ENCODE measurements at regions not wholly inside any gene's neighbourhood (a gene's known extent, or its start where the extent isn't known, plus 50 kb on each side); places are given as distances from the start of the nearest gene placed in this dataset.

DNA sequence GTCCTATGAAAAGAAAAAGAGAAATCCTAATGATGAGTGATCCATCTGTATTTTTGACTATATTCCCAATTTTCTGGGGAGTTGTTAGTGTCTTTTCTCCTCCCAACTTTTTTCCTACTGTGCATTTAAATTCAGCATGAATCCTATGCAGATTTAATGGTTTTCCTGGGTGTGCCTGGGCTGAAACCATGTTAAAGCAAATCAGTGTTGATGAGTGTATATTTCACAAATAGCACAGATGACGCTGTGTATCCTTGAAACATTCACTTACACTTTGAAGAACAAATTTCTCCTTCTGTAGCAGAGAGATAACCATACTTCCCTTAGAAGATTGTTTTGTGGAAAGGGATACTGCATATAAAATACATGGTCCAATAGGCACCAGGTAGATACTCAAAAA, 114.3 kb downstream of the TRIB2 start:
- no peak for DNase-seq

DNA sequence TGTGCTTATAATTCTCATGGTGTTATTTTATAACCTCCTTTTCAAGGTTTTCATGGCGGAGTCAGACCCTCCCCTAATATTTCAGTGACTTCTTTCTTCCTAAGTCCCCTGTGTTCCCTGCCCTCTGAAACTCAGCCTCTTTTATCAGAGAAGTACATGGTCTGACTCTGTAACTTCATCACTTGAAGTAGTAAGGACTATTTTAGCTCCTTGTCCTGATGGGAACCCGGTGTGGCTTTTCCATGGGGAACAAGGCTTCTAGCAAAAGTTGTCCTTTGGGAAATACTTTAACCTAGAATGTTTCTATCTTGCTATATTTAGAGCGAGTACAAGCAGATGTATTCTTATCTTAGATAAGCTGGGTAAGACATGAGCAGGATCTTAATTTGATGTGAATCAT, 117.5 kb downstream of the TRIB2 start:
- DNase-seq, result no peak

DNA sequence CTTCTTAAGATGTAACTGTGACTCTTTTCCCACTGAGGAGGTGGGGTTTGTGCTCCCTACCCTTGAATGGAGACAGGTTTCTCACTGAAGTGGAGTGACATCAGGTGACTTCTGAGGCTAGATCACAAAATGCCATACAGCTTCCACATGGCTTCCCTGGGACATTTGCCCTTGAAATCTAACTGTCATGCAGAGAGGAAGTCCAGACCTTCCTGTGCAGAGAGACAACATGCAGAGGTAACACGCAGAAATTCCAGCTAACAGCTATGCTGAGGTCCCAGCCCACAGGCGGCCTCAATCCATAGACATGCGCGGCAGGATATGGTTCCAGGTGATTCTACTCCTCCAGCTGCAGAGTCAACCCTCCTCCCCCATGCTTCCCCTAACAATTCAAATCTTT, 119.0 kb downstream of the TRIB2 start:
- DNase-seq, result no peak

GRCh38 chr2:12839339-12839738, 122.6 kb downstream of the TRIB2 start:
- no peak for DNase-seq

- no peak for DNase-seq
These were observed 124.3 kb downstream of the TRIB2 start for GRCh38 chr2:12841021-12841420.

- no peak for DNase-seq
These were observed 126.2 kb downstream of the TRIB2 start for GRCh38 chr2:12842917-12843316.

DNA sequence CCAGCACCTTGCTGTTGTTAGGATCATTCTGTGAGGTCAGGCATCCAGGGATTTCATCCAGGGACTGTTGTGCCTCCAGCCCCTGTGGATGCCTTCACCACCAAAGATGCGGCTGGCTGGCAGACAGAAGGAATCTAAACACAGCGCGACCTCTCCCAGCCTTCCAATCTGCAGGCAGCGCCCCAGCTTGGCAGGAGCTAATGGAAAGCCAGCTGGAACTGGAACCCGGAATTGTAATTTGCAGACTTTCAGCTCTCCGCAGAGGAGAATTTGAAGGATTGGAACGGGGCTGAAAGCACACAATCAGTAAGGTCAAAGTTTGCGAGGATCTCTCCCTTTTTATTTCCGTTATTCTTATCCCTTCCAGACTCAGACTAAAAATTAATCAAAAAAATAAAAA, 127.8 kb downstream of the TRIB2 start:
- DNase-seq, result no peak

- no peak for DNase-seq
These were observed 131.2 kb downstream of the TRIB2 start for GRCh38 chr2:12847694-12848575.

DNA sequence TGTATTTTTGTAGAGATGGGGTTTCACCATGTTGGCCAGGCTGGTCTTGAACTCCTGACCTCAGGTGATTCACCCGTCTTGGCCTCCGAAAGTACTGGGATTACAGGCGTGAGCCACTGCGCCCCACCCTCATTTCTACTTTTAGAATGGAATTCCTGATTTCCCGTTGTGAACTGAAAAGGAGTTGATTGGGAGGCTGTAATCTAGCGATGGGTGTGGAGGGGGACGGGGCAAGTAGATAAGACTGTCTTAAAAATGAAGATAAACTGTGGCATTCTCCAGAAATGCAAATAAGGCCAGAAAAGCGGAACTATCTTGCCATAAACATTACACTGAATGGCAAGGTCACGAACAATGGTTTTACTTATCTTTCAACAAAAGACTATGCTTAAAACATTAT, 135.4 kb downstream of the TRIB2 start:
- DNase-seq, result no peak

GRCh38 chr2:12854001-12854530, 137.3 kb downstream of the TRIB2 start:
- no peak for DNase-seq

DNA sequence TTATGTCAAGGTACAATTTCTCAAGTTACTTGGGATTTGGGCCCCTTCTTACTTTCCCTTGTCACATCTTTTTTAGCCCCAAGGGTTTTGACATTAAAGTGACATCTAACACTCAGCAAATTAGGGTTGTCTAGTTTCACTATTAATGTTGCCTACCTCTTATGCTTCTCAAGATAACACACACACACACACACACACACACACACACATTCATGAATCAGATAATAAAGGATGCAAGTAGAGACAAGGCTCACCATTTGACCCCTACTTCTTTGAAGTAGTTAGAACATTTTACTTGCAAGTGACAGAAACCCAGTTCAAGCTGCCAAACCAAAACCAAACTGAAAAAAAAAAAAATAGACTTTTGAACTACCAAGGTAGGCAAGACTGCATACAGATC, 138.8 kb downstream of the TRIB2 start:
- no peak for DNase-seq

- DNase-seq, result no peak
These were observed 140.3 kb downstream of the TRIB2 start for GRCh38 chr2:12856934-12857601.

DNA sequence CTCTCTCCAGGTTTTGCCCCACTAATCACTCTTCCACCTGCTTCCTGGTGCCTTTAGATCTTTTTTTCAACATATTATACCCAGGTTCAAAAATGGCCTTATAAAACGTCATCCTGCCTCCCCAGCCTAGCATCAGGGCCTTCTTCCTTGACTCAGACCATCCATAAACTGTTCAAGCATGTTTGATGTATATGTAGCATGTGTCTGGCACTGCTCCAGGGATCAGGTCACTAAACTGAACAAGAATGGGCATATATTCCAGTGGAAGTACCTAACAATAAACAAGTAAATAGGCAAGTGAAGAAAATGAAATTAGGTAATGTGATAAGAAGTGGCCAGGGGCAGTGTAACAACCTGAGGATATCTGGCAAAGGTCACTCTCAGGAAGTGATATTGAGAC, 141.2 kb downstream of the TRIB2 start:
- no peak for DNase-seq

DNA sequence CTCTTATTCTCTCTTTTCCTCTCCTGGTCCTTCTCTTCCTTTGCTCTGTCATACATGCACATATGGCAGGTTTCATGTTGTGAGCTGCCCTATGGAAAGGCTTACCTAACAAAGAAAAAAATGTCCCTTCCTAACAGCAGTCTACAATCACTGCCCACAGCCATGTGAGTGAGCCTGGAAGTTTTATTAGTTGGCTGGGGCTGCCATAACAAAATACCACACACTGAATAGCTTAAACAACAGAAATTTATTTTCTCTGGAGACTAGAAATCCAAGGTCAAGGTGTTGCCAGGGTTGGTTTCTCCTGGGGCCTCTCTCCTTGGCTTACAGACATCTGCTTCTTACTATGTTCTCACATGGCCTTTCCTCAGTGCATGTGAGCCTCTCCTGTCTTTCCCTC, 142.1 kb downstream of the TRIB2 start:
- no peak for DNase-seq

DNA sequence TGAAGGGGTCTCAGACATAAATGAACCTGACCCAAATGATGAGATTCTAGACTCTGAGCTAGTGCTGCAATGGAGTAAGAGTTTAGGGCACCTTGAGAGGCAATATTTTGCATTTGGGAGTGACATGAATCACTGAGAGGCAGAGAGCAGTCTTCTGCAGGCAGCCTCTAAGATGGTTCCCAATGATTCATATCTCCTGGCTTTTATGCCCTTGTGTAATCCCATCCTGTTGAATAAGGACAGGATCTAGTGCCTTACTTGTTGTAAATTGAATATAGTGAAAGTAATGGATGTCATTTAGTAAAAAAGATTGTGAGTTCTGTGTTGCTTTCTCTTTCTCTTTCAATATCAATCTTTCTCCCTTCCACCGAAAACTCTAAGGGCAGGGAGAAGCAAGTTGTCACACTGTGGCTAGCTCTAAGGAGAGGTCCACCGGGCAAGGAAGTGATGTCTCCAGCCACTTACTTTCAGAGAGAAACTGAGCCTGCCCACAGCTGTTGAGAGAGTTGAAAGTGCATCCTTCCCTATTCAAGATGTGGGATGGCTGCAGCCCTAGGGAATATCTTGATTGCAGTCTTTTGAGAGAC, 144.7 kb downstream of the TRIB2 start:
- DNase-seq, result no peak

DNA sequence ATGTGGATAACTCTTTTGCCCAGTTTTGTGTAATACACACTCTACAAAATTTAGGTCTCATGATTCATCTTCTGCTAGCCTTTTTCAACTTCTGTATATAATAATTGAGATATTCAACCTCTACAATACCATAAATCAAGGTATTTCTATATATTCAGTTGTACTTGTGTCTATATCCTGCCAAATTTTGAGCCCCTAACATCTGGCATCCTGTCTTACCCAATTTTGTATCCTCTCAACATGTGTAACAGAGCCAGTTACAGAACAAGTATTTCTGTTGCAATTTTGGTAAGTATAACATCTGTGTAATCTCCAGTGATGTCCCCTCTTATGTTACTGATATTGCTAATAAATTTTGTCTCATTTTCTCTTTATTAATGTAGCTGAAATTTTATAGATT, 145.8 kb downstream of the TRIB2 start:
- no peak for DNase-seq

GRCh38 chr2:12863937-12864336, 147.2 kb downstream of the TRIB2 start:
- DNase-seq, result no peak

GRCh38 chr2:12867631-12868287, 151.0 kb downstream of the TRIB2 start:
- DNase-seq, result no peak

DNA sequence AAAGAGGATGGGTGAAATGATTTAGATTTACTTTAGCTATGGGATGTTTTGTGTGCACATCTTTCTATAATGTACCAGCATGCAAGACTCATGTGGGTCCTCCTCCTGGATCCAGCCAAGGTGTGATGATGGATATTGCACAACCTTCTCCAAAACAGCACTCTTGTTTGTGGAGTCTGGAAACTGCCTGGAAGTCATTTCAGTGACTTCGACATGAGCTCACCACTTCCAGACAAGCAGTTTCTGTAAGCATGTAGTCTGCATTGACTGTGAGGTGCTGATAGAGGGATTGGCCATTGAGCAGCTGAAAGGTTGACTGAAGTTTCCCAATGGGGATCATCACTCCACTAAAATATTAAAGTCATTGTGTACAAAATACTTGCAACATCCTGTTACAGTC, 154.0 kb downstream of the TRIB2 start:
- DNase-seq, result no peak

DNA sequence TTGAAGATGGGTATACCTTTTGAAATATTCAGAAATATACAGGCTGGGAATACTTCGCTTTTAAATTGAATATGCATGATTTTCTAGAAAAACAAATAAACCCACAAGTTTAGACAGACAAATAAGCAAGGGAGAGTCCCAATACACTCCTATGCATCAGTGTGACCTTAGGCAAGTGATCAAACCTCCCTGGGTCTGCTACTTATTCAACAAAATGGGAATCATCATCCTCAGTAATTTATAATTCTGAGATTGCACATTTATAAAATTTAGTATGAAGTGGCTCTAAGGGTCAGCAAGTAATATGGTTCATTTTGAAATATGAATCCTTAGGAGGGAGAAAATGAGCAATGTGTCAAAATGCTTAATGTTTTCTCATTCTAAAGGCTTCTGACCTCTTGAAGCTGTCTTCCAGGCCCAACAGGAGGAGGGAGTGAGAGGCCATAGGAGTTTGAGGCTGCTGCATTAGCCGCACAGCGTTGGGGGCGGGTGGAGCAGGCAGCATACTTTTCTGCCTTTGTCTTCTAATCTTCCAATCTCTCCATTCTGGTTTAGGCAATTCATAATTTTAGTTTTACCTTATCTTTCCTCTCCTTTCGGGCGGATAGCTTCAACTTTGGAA, 155.1 kb downstream of the TRIB2 start:
- no peak for DNase-seq

- no peak for DNase-seq
These were observed 161.0 kb downstream of the TRIB2 start for GRCh38 chr2:12877761-12878160.

- DNase-seq, result no peak
These were observed 162.9 kb downstream of the TRIB2 start for GRCh38 chr2:12879649-12880048.

GRCh38 chr2:12881952-12882351, 165.2 kb downstream of the TRIB2 start:
- DNase-seq, result no peak
